IMR-90 (cell line): ENCODE measurements at regions not wholly inside any gene's neighbourhood (a gene's known extent, or its start where the extent isn't known, plus 50 kb on each side); places are given as distances from the start of the nearest gene placed in this dataset.

ENCODE experiments used
- ATAC-seq: fragments of 200-7000 bp; cut with Tn5 transposase; 2 replicates; pipeline ENCODE4 v1.9.1; 2020; ENCODE audit warnings: low read depth, mild to moderate bottlenecking, moderate library complexity
- BruUV-seq: library from RNA; stranded (reverse); fragments of 400-500 nt; replicated peaks from 2 replicates; lab custom pipeline; 2021; lab: Mats Ljungman, UMichigan
- CTCF ChIA-PET: fragments of 300-600 bp; formaldehyde crosslinking; extraction: SDS; loops from one replicate; lab custom pipeline; 2021; ENCODE audit warnings: antibody characterized with exemption; lab: Yijun Ruan, JAX
- POLR2A ChIA-PET: fragments of 300-600 bp; sonication (Branson Sonifier 250); formaldehyde crosslinking; loops from one replicate; lab custom pipeline; 2022; ENCODE audit warnings: antibody characterized with exemption; ENCODE audit not compliant: unreplicated experiment; lab: Charles Lee
- DNase-seq: peaks from one replicate; pipeline ENCODE4 v3.0.0; 2013
- H2AFZ ChIP-seq: replicated peaks from 2 replicates; pipeline ENCODE3; 2013; ENCODE audit warnings: low read length, mild to moderate bottlenecking; ENCODE audit not compliant: poor library complexity
- H2AK5ac ChIP-seq: 2 replicates; pipeline ENCODE4 v1.6.1; 2013; ENCODE audit warnings: low read depth, low read length, inconsistent platforms
- H2AK9ac ChIP-seq: replicated peaks from 2 replicates; pipeline ENCODE3; 2013; ENCODE audit warnings: mild to moderate bottlenecking, low read depth, low read length, moderate library complexity; ENCODE audit not compliant: poor library complexity
- H2BK120ac ChIP-seq: 2 replicates; pipeline ENCODE4 v1.6.1; 2013; ENCODE audit warnings: low read depth, low read length, inconsistent platforms
- H2BK15ac ChIP-seq: 3 replicates; pipeline ENCODE4 v1.6.1; 2013; ENCODE audit warnings: low read depth, low read length, inconsistent platforms
- H2BK20ac ChIP-seq: 2 replicates; pipeline ENCODE4 v1.6.1; 2013; ENCODE audit warnings: low read depth, mild to moderate bottlenecking, inconsistent platforms, low read length, moderate library complexity
- H2BK5ac ChIP-seq: 2 replicates; pipeline ENCODE4 v1.6.1; 2013; ENCODE audit warnings: mild to moderate bottlenecking, low read depth, low read length, inconsistent platforms; ENCODE audit not compliant: poor library complexity, severe bottlenecking
- H3K14ac ChIP-seq: replicated peaks from 2 replicates; pipeline ENCODE4 v1.6.1; 2013; ENCODE audit warnings: low read depth, low read length, inconsistent platforms
- H3K18ac ChIP-seq: 2 replicates; pipeline ENCODE4 v1.6.1; 2013; ENCODE audit warnings: low read depth, low read length, control low read depth
- H3K23ac ChIP-seq: 2 replicates; pipeline ENCODE4 v1.6.1; 2013; ENCODE audit warnings: low read depth, low read length, inconsistent platforms
- H3K27ac ChIP-seq: 2 replicates; pipeline ENCODE4 v1.5.1; 2013; ENCODE audit warnings: mild to moderate bottlenecking, control low read depth, low read length; ENCODE audit not compliant: insufficient read depth
- H3K27me3 ChIP-seq: 2 replicates; pipeline ENCODE4 v1.6.1; 2013; ENCODE audit warnings: low read length; ENCODE audit not compliant: control insufficient read depth, insufficient read depth
- H3K36me3 ChIP-seq: 2 replicates; pipeline ENCODE4 v1.6.1; 2013; ENCODE audit warnings: low read length, mixed read lengths; ENCODE audit not compliant: control insufficient read depth, insufficient read depth
- H3K4ac ChIP-seq: 2 replicates; pipeline ENCODE4 v1.6.1; 2013; ENCODE audit warnings: low read depth, low read length, inconsistent platforms
- H3K4me1 ChIP-seq: 2 replicates; pipeline ENCODE4 v1.6.1; 2013; ENCODE audit warnings: low read length, mixed read lengths; ENCODE audit not compliant: control insufficient read depth, insufficient read depth
- H3K4me2 ChIP-seq: 2 replicates; pipeline ENCODE4 v1.6.1; 2013; ENCODE audit warnings: low read depth, mild to moderate bottlenecking, control low read depth, low read length, moderate library complexity
- H3K4me3 ChIP-seq: 2 replicates; pipeline ENCODE4 v1.5.1; 2013; ENCODE audit warnings: low read depth, mild to moderate bottlenecking, control low read depth, low read length, moderate library complexity; ENCODE audit not compliant: insufficient read depth
- H3K56ac ChIP-seq: 2 replicates; pipeline ENCODE4 v1.6.1; 2013; ENCODE audit warnings: low read length, inconsistent platforms; ENCODE audit not compliant: insufficient read depth; ENCODE audit errors: extremely low read depth
- H3K79me1 ChIP-seq, 2 experiments: 2 replicates each; pipeline ENCODE4 v1.6.1; 2013; ENCODE audit warnings: low read length in 2 of 2, inconsistent platforms in 1 of 2, low read depth in 1 of 2
- H3K9ac ChIP-seq: 2 replicates; pipeline ENCODE4 v1.6.1; 2013; ENCODE audit warnings: low read depth, low read length, control low read depth
- H3K9me1 ChIP-seq: 2 replicates; pipeline ENCODE4 v1.6.1; 2013; ENCODE audit warnings: low read length, inconsistent platforms; ENCODE audit not compliant: insufficient read depth
- H3K9me3 ChIP-seq: 2 replicates; pipeline ENCODE4 v1.6.1; 2013; ENCODE audit warnings: low read length; ENCODE audit not compliant: control insufficient read depth, insufficient read depth
- H4K20me1 ChIP-seq: 2 replicates; pipeline ENCODE4 v1.6.1; 2013; ENCODE audit warnings: low read length, inconsistent platforms; ENCODE audit not compliant: insufficient read depth
- H4K5ac ChIP-seq: 2 replicates; pipeline ENCODE4 v1.6.1; 2013; ENCODE audit warnings: mild to moderate bottlenecking, low read depth, low read length, control low read depth
- H4K8ac ChIP-seq, 2 experiments: 2 replicates each; pipeline ENCODE4 v1.6.1; 2013; ENCODE audit warnings: low read depth in 2 of 2, low read length in 2 of 2, control low read depth in 1 of 2, inconsistent platforms in 1 of 2
- H4K91ac ChIP-seq: 2 replicates; pipeline ENCODE4 v1.6.1; 2013; ENCODE audit warnings: low read depth, low read length, inconsistent platforms; ENCODE audit not compliant: insufficient read depth
- ELK1 ChIP-seq: fragments of 150-350 bp; IDR thresholded peaks from 2 replicates; pipeline ENCODE4 v1.6.1; 2016; ENCODE audit warnings: low read depth, mild to moderate bottlenecking, low read length, moderate library complexity, borderline replicate concordance
- MAZ ChIP-seq: IDR thresholded peaks from 2 replicates; pipeline ENCODE4 v1.6.1; 2012; ENCODE audit warnings: low read depth, mild to moderate bottlenecking, low read length, improper control_type of control experiment, moderate library complexity, borderline replicate concordance
- RFX5 ChIP-seq: IDR thresholded peaks from 2 replicates; pipeline ENCODE4 v1.8.0; 2012; ENCODE audit warnings: low read depth, mild to moderate bottlenecking, low read length, moderate library complexity
- WGBS, 2 experiments: methylation state at CpG; one replicate each; pipeline versions ENCODE4 v1.1.5 to v1.1.7; 2013; ENCODE audit warnings: missing lambda C conversion rate in 2 of 2; ENCODE audit not compliant: insufficient read length in 1 of 2; ENCODE audit errors: extremely low coverage in 2 of 2; 5-methylcytosine and 5-hydroxymethylcytosine counted together
- dilution Hi-C: fragments of 300-500 bp; cut with HindIII; formaldehyde crosslinking; loops from one replicate; pipeline ENCODE4 v1.14.3; 2018; ENCODE audit warnings: low sequenced_read_pairs; ENCODE audit not compliant: unreplicated experiment
- in situ Hi-C: fragments of 300-500 bp; cut with MboI; formaldehyde crosslinking; loops from 3 replicates; pipeline ENCODE4 v1.14.3; 2019; ENCODE audit warnings: low sequenced_read_pairs, inconsistent platforms, mixed read lengths
- intact Hi-C: fragments of 100-400 bp; cut with micrococcal nuclease; formaldehyde crosslinking; loops from 2 replicates; pipeline ENCODE4 v1.10.0; 2022

- CTCF ChIA-PET: no interaction called here
- DNase-seq (no peak), ATAC-seq (no peak)
- Histone ChIP-seq H2AK9ac (peak overlapping the region; percentile 70), H3K18ac (no peak overlapping the region), H3K4ac (no peak overlapping the region), H4K20me1 (no peaks in the 10 kb centered on the region), H3K4me3 (no peak overlapping the region), H2AK5ac (no peak overlapping the region), H2AFZ (no peak overlapping the region), H3K9me1 (no peaks in the 10 kb centered on the region), H2BK15ac (no peak overlapping the region), H2BK5ac (no peak overlapping the region), H4K91ac (no peak overlapping the region), H3K27me3 (no peaks in the 10 kb centered on the region), H4K5ac (no peak overlapping the region), H3K9me3 (peaks cover 10% of the 10 kb centered on the region), H3K56ac (no peak overlapping the region), H2BK120ac (no peak overlapping the region), H3K4me2 (no peak overlapping the region), H2BK20ac (no peak overlapping the region), H3K36me3 (peaks cover 2% of the 10 kb centered on the region; the same call in 1 of the 2 replicates), H3K14ac (no peak overlapping the region), H3K4me1 (peaks cover 2% of the 10 kb centered on the region), H4K8ac (no peak overlapping the region), H3K9ac (no peak overlapping the region), H3K79me1 (no peaks in the 10 kb centered on the region), H3K23ac (no peak overlapping the region), H3K27ac (no peak overlapping the region)
- in situ Hi-C loops: no loop called here
- 88% methylated on average over 4 of the region's 16 CpGs; no CpG with 5 or more reads in 1 of the 2 experiments for WGBS, 2 experiments
- TF ChIP-seq RFX5 (no peak), ELK1 (no peak), MAZ (no peak)
- POLR2A ChIA-PET: no interaction called here
- dilution Hi-C loops: no loop called here
- BruUV-seq: no TSS peak
- intact Hi-C loops: no loop called here
Observed at GRCh38 chr11:70487756-70488155, 89.4 kb downstream of the CTTN start.
